ENCODE measurements at regions not wholly inside any gene's neighbourhood (a gene's known extent, or its start where the extent isn't known, plus 50 kb on each side); places are given as distances from the start of the nearest gene placed in this dataset.

GRCh38 chr12:62998454-62998853 is 63.5 kb upstream of the PPM1H start:
- no peaks in the 10 kb centered on the region for H3K4me1 Mint-ChIP-seq (ENCODE audit: insufficient read depth, unreplicated experiment)
- H3K27ac Mint-ChIP-seq (ENCODE audit: low read depth, unreplicated experiment), result no peak overlapping the region
- intact Hi-C loops (cut with micrococcal nuclease), result no loop called here
- no peak for TF ChIP-seq CTCF (IDR thresholded peaks at IDR 0.05; ENCODE audit: unreplicated experiment)
- peaks cover 37% of the 10 kb centered on the region for H3K27me3 Mint-ChIP-seq (ENCODE audit: insufficient read depth, unreplicated experiment)
- POLR2A ChIA-PET, result no interaction called here
- no peak for DNase-seq (ENCODE audit: unreplicated experiment)
- H3K36me3 Mint-ChIP-seq (ENCODE audit: insufficient read depth, unreplicated experiment), result no peaks in the 10 kb centered on the region
- CTCF ChIA-PET, result no interaction called here
- no TSS peak for BruUV-seq (replicated peaks)
- no peak overlapping the region for H3K4me3 Mint-ChIP-seq (ENCODE audit: unreplicated experiment)
- H3K9me3 Mint-ChIP-seq (ENCODE audit: unreplicated experiment), result no peaks in the 10 kb centered on the region

- no peak overlapping the region for H3K4me3 Mint-ChIP-seq (ENCODE audit: unreplicated experiment)
- BruUV-seq (replicated peaks), result no TSS peak
- H3K4me1 Mint-ChIP-seq (ENCODE audit: insufficient read depth, unreplicated experiment), result no peaks in the 10 kb centered on the region
- TF ChIP-seq CTCF (IDR thresholded peaks at IDR 0.05; ENCODE audit: unreplicated experiment), result no peak
- intact Hi-C loops (cut with micrococcal nuclease), result no loop called here
- H3K9me3 Mint-ChIP-seq (ENCODE audit: unreplicated experiment), result no peaks in the 10 kb centered on the region
- H3K27me3 Mint-ChIP-seq (ENCODE audit: insufficient read depth, unreplicated experiment), result peaks cover 25% of the 10 kb centered on the region
- no peak overlapping the region for H3K27ac Mint-ChIP-seq (ENCODE audit: low read depth, unreplicated experiment)
- no peaks in the 10 kb centered on the region for H3K36me3 Mint-ChIP-seq (ENCODE audit: insufficient read depth, unreplicated experiment)
- ChIA-PET CTCF (interaction anchor here (0.7 to 1.5 kb wide), 2 partner anchors 76 to 791 kb away, joined by 3 read pairs; no protein-coding TSS in a partner anchor), POLR2A (no interaction called here)
- DNase-seq (ENCODE audit: unreplicated experiment), result no peak
Measured at GRCh38 chr12:62995097-62995496, 60.1 kb upstream of the PPM1H start.

- intact Hi-C loops (cut with micrococcal nuclease), result no loop called here
- Mint-ChIP-seq H3K27ac (ENCODE audit: low read depth, unreplicated experiment) (no peak overlapping the region), H3K27me3 (ENCODE audit: insufficient read depth, unreplicated experiment) (peaks cover 21% of the 10 kb centered on the region), H3K36me3 (ENCODE audit: insufficient read depth, unreplicated experiment) (no peaks in the 10 kb centered on the region), H3K9me3 (ENCODE audit: unreplicated experiment) (no peaks in the 10 kb centered on the region), H3K4me1 (ENCODE audit: insufficient read depth, unreplicated experiment) (no peaks in the 10 kb centered on the region), H3K4me3 (ENCODE audit: unreplicated experiment) (no peak overlapping the region)
- ChIA-PET CTCF (no interaction called here), POLR2A (no interaction called here)
- DNase-seq (ENCODE audit: unreplicated experiment), result no peak
- BruUV-seq (replicated peaks), result no TSS peak
- no peak for TF ChIP-seq CTCF (IDR thresholded peaks at IDR 0.05; ENCODE audit: unreplicated experiment)
Measured at GRCh38 chr12:62986844-62987243, 51.9 kb upstream of the PPM1H start.
